Subcutaneous abdominal adipose tissue (tissue), 5 donors: ENCODE measurements at regions not wholly inside any gene's neighbourhood (a gene's known extent, or its start where the extent isn't known, plus 50 kb on each side); places are given as distances from the start of the nearest gene placed in this dataset.

Experiments used
- H3K27ac ChIP-seq: one replicate; pipeline ENCODE4 v1.7.0; 2013; ENCODE audit warnings: low read depth, mild to moderate bottlenecking, inconsistent platforms, low read length, moderate library complexity
- H3K27me3 ChIP-seq, 5 donors: one replicate each; pipeline ENCODE4 v1.7.0; 2013; ENCODE audit warnings: low read length in 5 of 5, inconsistent platforms in 1 of 5; ENCODE audit not compliant: control insufficient read depth in 5 of 5, insufficient read depth in 4 of 5
- H3K36me3 ChIP-seq, 5 donors: one replicate each; pipeline ENCODE4 v1.7.0; 2013; ENCODE audit warnings: low read length in 5 of 5; ENCODE audit not compliant: control insufficient read depth in 5 of 5, insufficient read depth in 5 of 5
- H3K4me1 ChIP-seq, 5 donors: one replicate each; pipeline ENCODE4 v1.7.0; 2013; ENCODE audit warnings: low read length in 5 of 5, mild to moderate bottlenecking in 3 of 5, moderate library complexity in 1 of 5; ENCODE audit not compliant: control insufficient read depth in 5 of 5, insufficient read depth in 5 of 5
- H3K4me3 ChIP-seq, 5 donors: one replicate each; pipeline ENCODE4 v1.7.0; 2013; ENCODE audit warnings: low read length in 5 of 5, low read depth in 1 of 5
- H3K9ac ChIP-seq, 5 donors: one replicate each; pipeline ENCODE4 v1.7.0; 2013; ENCODE audit warnings: low read length in 5 of 5, mild to moderate bottlenecking in 4 of 5, moderate library complexity in 3 of 5
- H3K9me3 ChIP-seq, 5 donors: one replicate each; pipeline ENCODE4 v1.7.0; 2013; ENCODE audit warnings: low read length in 5 of 5; ENCODE audit not compliant: control insufficient read depth in 5 of 5
- donor health status: healthy.
- donor health status: healthy.
- donor health status: healthy.
- donor health status: healthy.
- donor health status: healthy.

- Histone ChIP-seq H3K27ac (no peak overlapping the region), H3K27me3 (no peaks in the 10 kb centered on the region), H3K4me3 (no peak overlapping the region), H3K36me3 (no peaks in the 10 kb centered on the region), H3K4me1 (peaks cover 2 to 29% (median 16%) of the 10 kb centered on the region in 5 donors), H3K9ac (no peak overlapping the region), H3K9me3 (no peaks in the 10 kb centered on the region)
Measured at GRCh38 chr21:29238053-29238966, 60.4 kb upstream of the BACH1 start.

- Histone ChIP-seq H3K4me3 (no peak overlapping the region), H3K4me1 (peaks cover 2 to 28% (median 16%) of the 10 kb centered on the region in 5 donors), H3K36me3 (no peaks in the 10 kb centered on the region), H3K9me3 (no peaks in the 10 kb centered on the region), H3K27me3 (no peaks in the 10 kb centered on the region), H3K27ac (no peak overlapping the region), H3K9ac (no peak overlapping the region)
Measured at GRCh38 chr21:29238967-29239290, 59.8 kb upstream of the BACH1 start.

- Histone ChIP-seq H3K9me3 (no peaks in the 10 kb centered on the region), H3K4me1 (peaks cover 2 to 19% (median 16%) of the 10 kb centered on the region in 5 donors), H3K27me3 (no peaks in the 10 kb centered on the region), H3K36me3 (no peaks in the 10 kb centered on the region), H3K4me3 (no peak overlapping the region), H3K27ac (no peak overlapping the region), H3K9ac (no peak overlapping the region)
Measured at GRCh38 chr21:29240136-29240535, 58.6 kb upstream of the BACH1 start.

GRCh38 chr21:29242201-29242600 is 56.5 kb upstream of the BACH1 start:
- no peaks in the 10 kb centered on the region for H3K27me3 ChIP-seq
- H3K4me3 ChIP-seq: no peak overlapping the region
- H3K9ac ChIP-seq: no peak overlapping the region
- H3K27ac ChIP-seq: no peak overlapping the region
- peaks cover 0 to 14% (median 10%) of the 10 kb centered on the region in 5 donors for H3K4me1 ChIP-seq
- no peaks in the 10 kb centered on the region for H3K9me3 ChIP-seq
- no peaks in the 10 kb centered on the region for H3K36me3 ChIP-seq

GRCh38 chr21:29243188-29243587 is 55.5 kb upstream of the BACH1 start:
- Histone ChIP-seq H3K9me3 (no peaks in the 10 kb centered on the region), H3K36me3 (no peaks in the 10 kb centered on the region), H3K27ac (no peak overlapping the region), H3K9ac (no peak overlapping the region), H3K27me3 (no peaks in the 10 kb centered on the region), H3K4me3 (no peak overlapping the region), H3K4me1 (peaks cover 0 to 4% (median under 1%) of the 10 kb centered on the region in 5 donors)

- Histone ChIP-seq H3K36me3 (no peaks in the 10 kb centered on the region), H3K27ac (no peak overlapping the region)
Measured at GRCh38 chr21:29245104-29245643, 53.5 kb upstream of the BACH1 start.

GRCh38 chr21:29245863-29246262 is 52.9 kb upstream of the BACH1 start:
- H3K36me3 ChIP-seq: no peaks in the 10 kb centered on the region
- H3K27me3 ChIP-seq: no peaks in the 10 kb centered on the region
- peaks cover 0 to 6% (median 3%) of the 10 kb centered on the region in 5 donors for H3K9me3 ChIP-seq
- H3K4me3 ChIP-seq: no peak overlapping the region
- H3K9ac ChIP-seq: no peak overlapping the region
- H3K4me1 ChIP-seq: peaks cover 0 to 3% (median 0%) of the 10 kb centered on the region in 5 donors
- no peak overlapping the region for H3K27ac ChIP-seq

More at GRCh38 chr21:29245104-29245643, 53.5 kb upstream of the BACH1 start:
- Histone ChIP-seq H3K9ac (no peak overlapping the region), H3K9me3 (peaks cover 0 to 3% (median 0%) of the 10 kb centered on the region in 5 donors), H3K27me3 (no peaks in the 10 kb centered on the region), H3K4me1 (peaks cover 0 to 3% (median 0%) of the 10 kb centered on the region in 5 donors), H3K4me3 (no peak overlapping the region)

- Histone ChIP-seq H3K36me3 (no peaks in the 10 kb centered on the region), H3K9me3 (peaks cover 0 to 6% (median 3%) of the 10 kb centered on the region in 5 donors), H3K27me3 (no peaks in the 10 kb centered on the region), H3K4me1 (peaks cover 0 to 3% (median 0%) of the 10 kb centered on the region in 5 donors), H3K27ac (no peak overlapping the region), H3K9ac (no peak overlapping the region), H3K4me3 (no peak overlapping the region)
Measured at GRCh38 chr21:29246614-29247013, 52.1 kb upstream of the BACH1 start.

GRCh38 chr21:29248124-29248523 is 50.6 kb upstream of the BACH1 start:
- Histone ChIP-seq H3K9ac (no peak overlapping the region), H3K27me3 (no peaks in the 10 kb centered on the region), H3K4me1 (peaks cover 0 to 3% (median 0%) of the 10 kb centered on the region in 5 donors), H3K27ac (no peak overlapping the region), H3K36me3 (no peaks in the 10 kb centered on the region), H3K4me3 (no peak overlapping the region), H3K9me3 (peaks cover 0 to 10% (median 3%) of the 10 kb centered on the region in 5 donors)
